Mesenchymal stem cell (in vitro differentiated cells and primary cell): ENCODE measurements at regions not wholly inside any gene's neighbourhood (a gene's known extent, or its start where the extent isn't known, plus 50 kb on each side); places are given as distances from the start of the nearest gene placed in this dataset.
A peak's percentile ranks its signal among the peaks of the same experiment; 100 is the strongest.

Source experiments
- DNase-seq: peaks from one replicate; pipeline ENCODE4 v3.0.0-alpha.2; 2013
- H2AFZ ChIP-seq: one replicate; pipeline ENCODE4 v1.6.1; 2013; ENCODE audit warnings: low read depth, mild to moderate bottlenecking, control low read depth, inconsistent platforms, low read length, moderate library complexity
- H2AK5ac ChIP-seq: 2 replicates; pipeline ENCODE4 v1.6.1; 2013; ENCODE audit warnings: low read length, moderate library complexity, mild to moderate bottlenecking, inconsistent platforms; ENCODE audit not compliant: severe bottlenecking
- H2BK120ac ChIP-seq: one replicate; pipeline ENCODE4 v1.6.1; 2013; ENCODE audit warnings: low read depth, mild to moderate bottlenecking, inconsistent platforms, low read length, moderate library complexity
- H2BK12ac ChIP-seq, 2 experiments: one replicate each; pipeline ENCODE4 v1.6.1; 2013; ENCODE audit warnings: inconsistent platforms in 2 of 2, low read length in 2 of 2, mild to moderate bottlenecking in 2 of 2, moderate library complexity in 2 of 2, control low read depth in 1 of 2
- H2BK15ac ChIP-seq: one replicate; pipeline ENCODE4 v1.6.1; 2013; ENCODE audit warnings: mild to moderate bottlenecking, low read depth, inconsistent platforms; ENCODE audit not compliant: poor library complexity, severe bottlenecking
- H2BK5ac ChIP-seq: 2 replicates; pipeline ENCODE4 v1.6.1; 2013; ENCODE audit warnings: low read depth, mild to moderate bottlenecking, low read length, control low read depth, inconsistent platforms; ENCODE audit not compliant: poor library complexity, severe bottlenecking
- H3K14ac ChIP-seq, 2 experiments: one replicate each; pipeline ENCODE4 v1.6.1; 2013; ENCODE audit warnings: inconsistent platforms in 2 of 2, low read length in 2 of 2, control low read depth in 1 of 2, mild to moderate bottlenecking in 1 of 2, moderate library complexity in 1 of 2
- H3K18ac ChIP-seq, 2 experiments: one replicate each; pipeline ENCODE4 v1.6.1; 2013; ENCODE audit warnings: inconsistent platforms in 2 of 2, low read length in 2 of 2, control low read depth in 1 of 2, low read depth in 1 of 2, mild to moderate bottlenecking in 1 of 2
- H3K23ac ChIP-seq, 2 experiments: one replicate each; pipeline ENCODE4 v1.6.1; 2013; ENCODE audit warnings: inconsistent platforms in 2 of 2, low read length in 2 of 2, mild to moderate bottlenecking in 2 of 2, moderate library complexity in 2 of 2, control low read depth in 1 of 2
- H3K27ac ChIP-seq: 2 replicates; pipeline ENCODE4 v1.5.1; 2013; ENCODE audit warnings: mild to moderate bottlenecking, moderate library complexity, low read length, control low read depth, inconsistent platforms; ENCODE audit not compliant: poor library complexity, severe bottlenecking
- H3K27me3 ChIP-seq, 2 experiments: 2 replicates each; pipeline versions ENCODE4 v1.6.1 to v1.7.0; 2013; ENCODE audit warnings: low read length in 2 of 2, mild to moderate bottlenecking in 2 of 2, moderate library complexity in 2 of 2, control low read depth in 1 of 2, inconsistent platforms in 1 of 2; ENCODE audit not compliant: control insufficient read depth in 1 of 2, insufficient read depth in 1 of 2
- H3K36me3 ChIP-seq, 2 experiments: 2 replicates each; pipeline versions ENCODE4 v1.6.1 to v1.7.0; 2013; ENCODE audit warnings: low read length in 2 of 2, control low read depth in 1 of 2, inconsistent platforms in 1 of 2, low read depth in 1 of 2, mild to moderate bottlenecking in 1 of 2; ENCODE audit not compliant: insufficient read depth in 2 of 2, control insufficient read depth in 1 of 2
- H3K4ac ChIP-seq, 2 experiments: one replicate each; pipeline ENCODE4 v1.6.1; 2013; ENCODE audit warnings: inconsistent platforms in 2 of 2, low read length in 2 of 2, mild to moderate bottlenecking in 2 of 2, moderate library complexity in 2 of 2, control low read depth in 1 of 2, low read depth in 1 of 2
- H3K4me1 ChIP-seq: 2 replicates; pipeline ENCODE4 v1.6.1; 2013; ENCODE audit warnings: low read depth, low read length, control low read depth; ENCODE audit not compliant: control insufficient read depth, insufficient read depth
- H3K4me2 ChIP-seq: 2 replicates; pipeline ENCODE4 v1.6.1; 2013; ENCODE audit warnings: low read length, mild to moderate bottlenecking, inconsistent platforms; ENCODE audit not compliant: poor library complexity, severe bottlenecking
- H3K4me3 ChIP-seq, 2 experiments: 2 replicates each; pipeline versions ENCODE4 v1.5.1 to v1.7.0; 2013; ENCODE audit warnings: low read length in 2 of 2, mild to moderate bottlenecking in 2 of 2, control low read depth in 1 of 2, low read depth in 1 of 2; ENCODE audit not compliant: insufficient read depth in 1 of 2
- H3K79me1 ChIP-seq: replicated peaks from 2 replicates; pipeline ENCODE4 v1.6.1; 2013; ENCODE audit warnings: mild to moderate bottlenecking, control low read depth, low read length, inconsistent platforms; ENCODE audit not compliant: poor library complexity, severe bottlenecking
- H3K9ac ChIP-seq: 2 replicates; pipeline ENCODE4 v1.7.0; 2013; ENCODE audit warnings: mild to moderate bottlenecking, low read length, moderate library complexity
- H3K9me3 ChIP-seq: 2 replicates; pipeline ENCODE4 v1.7.0; 2013; ENCODE audit warnings: mild to moderate bottlenecking, low read length; ENCODE audit not compliant: control insufficient read depth
- H4K8ac ChIP-seq: one replicate; pipeline ENCODE4 v1.6.1; 2013; ENCODE audit warnings: inconsistent platforms, mild to moderate bottlenecking, low read length, moderate library complexity
- H4K91ac ChIP-seq: one replicate; pipeline ENCODE4 v1.6.1; 2013; ENCODE audit warnings: mild to moderate bottlenecking, low read length, inconsistent platforms
- WGBS: methylation state at CpG from one replicate; pipeline ENCODE4 v1.1.7; 2013; ENCODE audit warnings: mixed read lengths; 5-methylcytosine and 5-hydroxymethylcytosine counted together

DNA sequence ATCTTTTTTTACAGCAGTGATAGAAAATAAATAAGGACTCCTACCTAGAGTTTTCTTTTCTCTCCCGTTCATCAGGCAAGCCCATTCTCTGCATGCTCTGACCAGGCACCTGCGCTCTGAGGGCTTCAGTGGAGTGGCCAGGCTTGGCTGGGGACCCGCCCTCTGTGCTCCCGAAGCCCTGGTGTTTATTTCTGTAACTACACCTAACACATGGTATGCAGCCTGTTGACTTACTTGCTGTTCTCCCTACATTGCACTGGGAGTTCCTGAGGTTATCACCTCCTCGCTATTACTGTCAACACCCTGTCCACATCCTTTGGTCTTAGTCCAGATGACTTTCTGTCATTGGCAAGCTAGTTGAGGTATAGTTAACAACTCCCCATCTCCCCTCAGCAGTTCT lies 317.7 kb downstream of the LPIN1 start:
- Histone ChIP-seq H2AFZ (no peak overlapping the region), H3K4ac (no peak overlapping the region), H3K9ac (no peak overlapping the region), H3K79me1 (no peaks in the 10 kb centered on the region), H3K36me3 (no peaks in the 10 kb centered on the region), H3K4me3 (no peak overlapping the region), H2BK120ac (no peak overlapping the region), H2BK12ac (no peak overlapping the region), H3K27me3 (no peaks in the 10 kb centered on the region), H3K9me3 (peaks cover 9% of the 10 kb centered on the region), H3K27ac (no peak overlapping the region), H2BK5ac (no peak overlapping the region), H2AK5ac (no peak overlapping the region), H4K8ac (no peak overlapping the region), H2BK15ac (no peak overlapping the region), H4K91ac (no peak overlapping the region), H3K14ac (no peak overlapping the region), H3K18ac (no peak overlapping the region), H3K23ac (no peak overlapping the region), H3K4me1 (peaks cover 3% of the 10 kb centered on the region), H3K4me2 (no peak overlapping the region)
- WGBS, result 73% methylated on average over 4 of the region's 5 CpGs
- no peak for DNase-seq

DNA sequence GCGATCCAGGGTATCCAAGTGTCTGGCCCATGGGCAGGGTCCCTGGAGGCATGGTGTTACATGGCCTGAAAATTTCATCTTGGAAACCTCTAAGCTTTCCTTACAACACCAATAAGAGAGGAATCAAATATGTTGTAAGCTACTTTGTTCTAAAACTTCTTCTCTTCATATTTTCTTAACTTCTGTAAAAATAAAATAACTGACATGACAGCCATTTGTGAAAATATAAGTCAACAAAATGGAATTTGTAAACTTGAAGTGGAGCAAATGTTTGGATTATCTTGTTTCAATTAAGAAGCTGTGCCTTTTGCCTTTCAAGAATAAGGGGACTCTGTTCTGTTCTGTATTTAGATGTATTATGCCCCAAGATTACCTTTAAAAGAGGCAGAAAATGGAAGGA lies 319.7 kb downstream of the LPIN1 start:
- Histone ChIP-seq H3K27me3 (no peaks in the 10 kb centered on the region), H3K9me3 (peaks cover 9% of the 10 kb centered on the region), H3K79me1 (no peaks in the 10 kb centered on the region), H2BK120ac (no peak overlapping the region), H2BK12ac (no peak overlapping the region), H3K4me3 (no peak overlapping the region), H3K36me3 (no peaks in the 10 kb centered on the region), H3K27ac (no peak overlapping the region), H2BK5ac (no peak overlapping the region), H2AFZ (no peak overlapping the region), H3K9ac (no peak overlapping the region), H3K23ac (no peak overlapping the region), H3K4me2 (no peak overlapping the region), H4K8ac (no peak overlapping the region), H2BK15ac (no peak overlapping the region), H4K91ac (no peak overlapping the region), H3K4ac (peak overlapping the region in 1 of 2 experiments; percentile 71), H3K14ac (no peak overlapping the region), H2AK5ac (no peak overlapping the region), H3K4me1 (no peaks in the 10 kb centered on the region), H3K18ac (no peak overlapping the region)
- no peak for DNase-seq
- WGBS, result no CpG with 5 or more reads among the region's 1 CpG

DNA sequence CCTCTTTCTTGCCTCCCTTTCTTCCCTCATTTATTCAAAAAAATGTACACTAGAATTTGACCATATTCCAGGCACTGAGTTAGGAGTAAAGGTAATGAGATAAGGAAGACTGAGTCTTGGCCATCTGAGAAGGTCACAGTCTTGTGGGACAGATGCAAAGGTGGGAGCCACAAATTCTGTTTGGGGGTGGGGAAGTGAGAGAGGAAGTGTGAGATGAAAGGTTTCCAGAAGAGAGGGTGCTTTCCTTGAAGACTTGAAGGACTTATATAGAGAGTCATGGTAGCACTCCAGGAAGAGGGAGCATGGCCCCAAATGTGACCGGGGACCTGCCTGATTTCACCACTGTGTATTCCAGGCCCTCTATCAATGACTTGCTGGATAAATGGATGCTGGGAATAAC lies 320.6 kb downstream of the LPIN1 start:
- H3K36me3 ChIP-seq, result no peaks in the 10 kb centered on the region

DNA sequence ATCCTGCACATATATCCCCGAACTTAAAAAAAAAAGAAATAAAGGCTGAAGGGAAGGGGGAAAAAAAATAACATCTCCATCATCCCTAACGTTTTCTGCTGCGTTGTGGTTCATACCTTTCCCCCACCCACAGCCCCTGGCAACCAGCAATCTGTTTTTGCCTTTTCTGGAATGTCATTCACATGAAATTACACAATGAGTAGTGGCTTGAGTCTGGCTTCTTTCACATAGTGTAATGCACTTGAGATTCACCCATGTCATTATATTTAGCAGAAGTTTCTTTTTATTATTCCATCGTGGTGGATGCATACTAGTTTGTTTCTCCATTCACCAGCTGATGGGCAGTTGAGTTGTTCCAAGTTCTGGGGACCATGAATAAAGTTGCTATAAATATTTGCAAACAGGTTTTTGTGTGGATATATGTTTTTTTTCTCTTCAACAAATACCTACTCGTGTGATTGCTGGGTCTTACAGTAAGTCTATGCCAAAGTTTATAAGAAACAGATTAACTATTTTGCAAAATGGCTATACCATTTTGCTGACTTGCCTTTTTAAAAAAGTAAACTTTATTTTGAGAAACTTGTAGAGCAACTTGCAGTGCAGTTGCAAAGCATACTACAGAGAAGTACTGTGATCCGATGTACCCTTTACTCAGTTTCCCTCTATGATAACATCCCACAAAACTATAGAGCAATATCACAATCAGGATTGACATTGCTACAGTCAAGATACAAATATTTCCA lies 322.5 kb downstream of the LPIN1 start:
- H3K9me3 ChIP-seq, result no peaks in the 10 kb centered on the region
- no peaks in the 10 kb centered on the region for H3K4me1 ChIP-seq
- no peak overlapping the region for H3K4me3 ChIP-seq
- H4K91ac ChIP-seq, result no peak overlapping the region
- no peaks in the 10 kb centered on the region for H3K36me3 ChIP-seq
- H3K27ac ChIP-seq, result no peak overlapping the region
- H4K8ac ChIP-seq, result no peak overlapping the region
- no peak overlapping the region for H3K18ac ChIP-seq
- no peaks in the 10 kb centered on the region for H3K27me3 ChIP-seq
- H2BK5ac ChIP-seq, result no peak overlapping the region
- H2BK15ac ChIP-seq, result no peak overlapping the region
- H3K9ac ChIP-seq, result no peak overlapping the region
- H2BK12ac ChIP-seq, result no peak overlapping the region
- WGBS, result 78% methylated on average over 2 of the region's 6 CpGs
- no peak overlapping the region for H2AFZ ChIP-seq
- H3K79me1 ChIP-seq, result no peaks in the 10 kb centered on the region
- no peak overlapping the region for H3K4ac ChIP-seq
- H2BK120ac ChIP-seq, result no peak overlapping the region
- no peak overlapping the region for H2AK5ac ChIP-seq
- no peak overlapping the region for H3K4me2 ChIP-seq
- H3K23ac ChIP-seq, result no peak overlapping the region
- DNase-seq, result no peak
- H3K14ac ChIP-seq, result no peak overlapping the region

More for the DNA sequence above, 320.6 kb downstream of the LPIN1 start:
- Histone ChIP-seq H3K4me1 (no peaks in the 10 kb centered on the region), H2AFZ (no peak overlapping the region), H3K79me1 (no peaks in the 10 kb centered on the region), H2BK5ac (no peak overlapping the region), H2BK120ac (no peak overlapping the region), H2BK15ac (no peak overlapping the region), H4K8ac (no peak overlapping the region), H3K18ac (no peak overlapping the region), H3K27me3 (no peaks in the 10 kb centered on the region), H2AK5ac (no peak overlapping the region), H3K4me3 (no peak overlapping the region), H3K9me3 (peaks cover 9% of the 10 kb centered on the region), H4K91ac (no peak overlapping the region), H3K4me2 (no peak overlapping the region), H3K4ac (no peak overlapping the region), H3K14ac (no peak overlapping the region), H3K23ac (no peak overlapping the region), H3K27ac (no peak overlapping the region), H3K9ac (no peak overlapping the region), H2BK12ac (no peak overlapping the region)
- WGBS, result 100% methylated on average over 1 of the region's 1 CpG
- no peak for DNase-seq
